GM21423 (cell line): ENCODE measurements at regions not wholly inside any gene's neighbourhood (a gene's known extent, or its start where the extent isn't known, plus 50 kb on each side); places are given as distances from the start of the nearest gene placed in this dataset.
"Not testable (repeated sequence)": the region's sequence is repeated elsewhere in the genome, so short reads cannot be mapped to it uniquely, and the experiment has no call there.

ENCODE experiments used
- ATAC-seq: cut with Tn5 transposase; IDR thresholded peaks from one replicate; pipeline ENCODE4 v1.9.1; 2021; ENCODE audit warnings: mild to moderate bottlenecking, moderate library complexity; ENCODE audit not compliant: unreplicated experiment

DNA sequence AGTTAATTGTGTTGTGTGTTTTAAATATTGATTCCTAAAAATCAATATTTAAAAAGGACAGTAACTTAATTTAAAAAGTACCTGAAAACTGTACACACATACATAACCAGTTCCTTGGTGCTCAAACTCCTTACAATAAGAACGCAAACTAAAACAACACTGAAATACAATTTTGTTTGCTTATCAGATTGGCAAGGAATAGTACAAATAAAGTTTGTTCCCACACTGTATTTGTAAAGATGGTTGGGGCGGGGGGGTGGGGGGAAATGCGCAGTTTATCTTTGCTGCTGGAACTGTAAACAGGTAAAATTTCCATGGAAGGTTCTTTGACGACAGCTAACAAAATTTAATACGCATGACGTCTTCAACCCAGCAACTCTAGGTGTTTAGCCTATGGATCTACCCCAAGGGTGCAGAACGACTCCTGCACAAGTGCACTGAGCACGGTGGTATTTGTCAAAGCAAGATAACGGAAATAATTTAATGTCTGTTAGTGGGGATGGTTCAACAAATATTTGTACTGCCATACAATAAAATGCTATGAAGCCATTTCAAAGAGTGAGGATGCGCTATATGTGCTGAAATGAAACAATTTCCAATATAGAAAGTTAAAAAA lies 96.5 kb downstream of the ING1 start:
- no peak for ATAC-seq

DNA sequence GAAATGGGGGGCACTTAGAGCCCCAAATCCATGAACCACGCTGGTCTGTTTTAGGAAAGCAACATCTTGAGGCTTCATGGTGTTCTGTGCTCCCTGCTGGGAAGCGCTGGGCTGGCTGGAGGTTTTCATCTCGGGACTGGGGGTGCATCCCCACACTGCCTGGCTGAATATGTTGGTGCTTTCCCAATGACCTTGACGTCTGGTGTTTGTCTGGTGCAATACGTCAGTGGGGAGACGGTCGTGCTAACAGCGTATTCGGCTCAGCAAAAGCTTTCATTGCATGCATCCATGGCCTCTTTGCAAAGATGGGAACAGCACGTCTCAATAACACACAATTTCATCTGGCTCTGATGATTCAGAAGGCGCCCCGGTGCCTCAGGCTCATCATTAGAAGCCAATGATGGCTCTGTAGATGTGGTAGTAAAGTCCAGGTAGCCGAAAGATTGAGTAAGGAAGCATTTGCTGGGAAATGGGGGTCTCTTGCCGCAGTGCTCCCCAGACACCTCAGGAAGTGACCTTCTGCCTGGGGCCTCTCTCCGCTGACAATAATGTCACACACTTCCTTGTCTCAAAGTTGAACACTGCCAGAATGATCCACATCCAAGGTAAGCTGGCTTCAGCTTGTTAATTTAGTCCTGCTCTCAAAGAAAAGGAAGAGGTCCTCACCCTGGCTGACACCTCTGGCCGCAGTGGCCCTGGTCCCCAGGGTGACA lies 97.7 kb downstream of the ING1 start:
- ATAC-seq, result no peak

DNA sequence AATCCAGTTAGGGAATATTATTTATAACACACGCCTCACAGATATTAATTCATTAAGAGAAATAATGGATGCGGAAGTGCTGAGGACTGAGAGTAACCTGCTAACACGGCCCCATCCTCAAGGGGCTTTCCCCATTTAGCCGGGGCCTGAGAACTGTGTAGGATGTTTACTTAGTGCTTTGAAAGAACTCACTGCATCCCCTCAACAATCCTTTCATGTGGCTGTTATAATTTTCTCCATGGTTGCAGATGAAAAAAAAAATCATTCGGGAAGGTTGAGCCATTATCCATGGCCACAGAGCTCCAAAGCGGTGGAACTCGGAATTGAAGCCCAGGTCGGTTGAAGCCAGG lies 98.2 kb downstream of the ING1 start:
- no peak for ATAC-seq

DNA sequence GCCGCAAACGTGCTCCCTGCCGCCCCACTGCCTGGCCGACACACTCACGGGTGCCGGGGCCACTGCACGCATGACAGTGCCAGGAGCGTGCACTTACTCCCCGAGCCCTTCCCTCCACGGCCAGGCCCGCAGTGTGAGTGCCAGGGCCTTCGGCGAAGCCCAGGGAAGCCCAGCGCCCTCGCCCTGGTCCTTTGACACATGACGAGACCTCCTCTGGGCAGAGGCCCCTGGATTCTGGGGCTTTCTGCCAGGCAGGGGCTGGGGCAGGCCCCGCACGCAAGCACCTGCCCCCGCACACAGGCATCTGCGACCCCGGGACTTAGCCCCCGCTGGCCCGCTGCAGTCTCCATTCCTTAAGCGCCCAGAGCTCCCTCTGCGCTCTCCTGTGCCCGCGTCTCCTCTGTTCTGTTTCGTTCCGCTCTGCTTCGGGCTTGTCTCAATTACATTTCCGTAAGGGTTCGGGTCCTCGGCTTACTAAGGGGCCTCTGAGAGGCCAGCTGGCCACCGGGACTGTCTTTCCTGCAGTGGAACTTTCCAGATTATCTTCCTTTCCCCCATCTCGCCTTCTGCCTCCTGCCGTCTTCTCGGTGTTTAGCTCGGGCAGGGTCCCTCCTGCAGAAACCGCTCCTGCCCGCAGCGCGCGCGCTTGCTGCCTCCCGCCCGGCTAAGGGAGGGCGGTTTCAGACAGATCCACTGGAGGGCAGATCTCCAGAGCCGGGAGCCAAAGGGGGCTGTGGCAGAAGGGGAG lies 98.8 kb downstream of the ING1 start:
- ATAC-seq, result no peak

DNA sequence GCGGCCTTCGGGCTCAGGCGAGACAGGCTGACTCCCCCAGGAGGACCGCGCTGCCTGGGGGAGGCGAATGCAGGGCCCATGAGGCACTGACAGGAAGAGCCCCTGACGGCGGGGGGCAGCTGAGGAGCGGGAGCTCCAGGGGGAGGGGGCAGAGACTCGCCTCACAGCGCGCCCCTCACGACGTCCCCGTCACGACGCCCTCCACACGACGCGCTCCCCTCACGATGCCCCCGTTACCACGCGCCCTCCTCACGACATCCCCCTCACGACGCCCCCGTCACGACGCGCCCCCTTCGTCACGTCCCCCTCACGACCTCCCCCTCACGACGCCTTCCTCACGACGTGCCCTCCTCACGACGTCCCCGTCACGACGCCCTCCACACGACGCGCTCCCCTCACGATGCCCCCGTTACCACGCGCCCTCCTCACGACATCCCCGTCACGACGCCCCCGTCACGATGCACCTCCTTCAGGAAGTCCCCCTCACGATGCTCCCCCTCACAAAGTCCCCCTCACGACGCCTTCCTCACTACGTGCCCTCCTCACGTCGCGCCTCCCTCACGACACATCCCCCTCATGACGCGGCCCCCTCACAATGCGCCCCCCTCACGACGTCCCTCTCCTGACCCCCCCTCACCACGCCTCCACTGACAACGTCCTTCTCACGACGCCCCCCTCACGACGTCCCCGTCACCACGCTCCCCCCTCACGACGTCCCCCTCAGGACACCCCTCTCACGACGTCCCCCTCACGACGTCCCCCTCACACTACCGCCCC lies 99.6 kb downstream of the ING1 start:
- no peak for ATAC-seq

DNA sequence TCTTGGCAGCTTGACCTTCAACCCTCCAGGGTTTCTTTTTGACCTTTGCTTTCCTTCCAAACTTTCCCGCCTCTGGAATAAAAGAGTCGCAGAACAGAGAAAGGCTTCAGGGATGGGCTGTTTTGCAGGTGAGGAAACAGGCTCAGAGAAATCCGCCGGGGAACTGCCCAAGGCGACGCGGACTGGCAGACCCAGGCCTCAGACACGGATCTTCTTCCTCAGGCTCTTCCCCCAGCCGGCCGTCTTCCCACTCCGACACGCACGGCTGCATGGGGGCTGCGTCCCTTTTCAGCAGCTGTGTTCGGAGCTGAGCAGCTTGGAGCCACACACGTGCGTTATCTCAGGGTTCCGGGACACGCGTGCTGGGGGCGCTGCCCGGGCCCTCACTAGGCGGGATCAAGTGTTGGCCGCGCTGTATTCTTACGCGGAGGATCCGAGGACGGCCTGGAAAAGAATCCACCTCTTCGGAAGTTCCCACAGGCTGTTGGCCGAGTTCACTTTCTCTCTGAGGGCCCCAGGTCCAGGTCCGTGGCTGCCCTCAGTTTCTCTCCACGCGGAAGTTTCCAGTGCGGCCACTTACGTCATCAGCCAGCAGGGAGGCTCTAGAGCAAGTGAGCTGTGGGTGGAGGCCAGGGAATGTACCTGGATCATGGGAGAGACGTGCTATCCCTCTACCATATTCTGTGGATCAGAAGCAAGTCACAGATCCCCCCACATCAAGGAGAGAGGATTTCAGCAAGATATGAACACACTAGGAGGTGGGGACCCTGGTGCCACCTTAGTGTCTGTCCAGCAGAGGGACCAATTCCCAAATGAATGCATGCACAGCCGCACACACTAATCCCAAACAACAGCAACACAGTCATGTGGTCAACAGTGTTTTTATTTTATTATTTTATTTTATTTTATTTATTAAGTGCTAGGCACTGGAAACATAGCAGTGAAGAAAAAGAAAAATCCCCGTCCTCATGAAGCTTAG lies 100.4 kb downstream of the ING1 start:
- ATAC-seq, result no peak

- no peak for ATAC-seq
Observed at GRCh38 chr13:110815471-110816204, 99.2 kb downstream of the ANKRD10 start.

DNA sequence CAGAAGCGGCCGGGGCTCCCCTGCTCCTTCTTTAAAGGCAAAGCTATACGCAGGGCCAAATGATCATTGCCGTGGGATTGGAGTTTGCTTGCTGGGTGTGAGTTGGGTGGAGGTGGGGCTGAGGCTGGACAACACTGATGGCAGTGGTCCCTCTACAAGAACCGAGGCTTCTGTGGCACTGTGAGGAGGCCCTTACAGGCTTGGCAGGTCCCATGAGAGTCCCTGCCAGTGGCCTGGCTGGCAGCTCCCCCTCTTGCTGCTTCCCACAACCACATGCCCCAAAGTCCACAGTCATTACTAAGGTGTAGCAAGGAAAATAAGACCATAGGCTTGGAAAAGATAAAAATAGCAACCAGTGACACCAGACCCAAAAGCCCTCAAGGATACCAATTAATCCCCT lies 98.4 kb downstream of the ANKRD10 start:
- ATAC-seq, result no peak

- no peak for ATAC-seq
Observed at GRCh38 chr13:110817143-110817542, 97.7 kb downstream of the ANKRD10 start.

- ATAC-seq, result no peak
Observed at GRCh38 chr13:110818747-110819146, 96.1 kb downstream of the ANKRD10 start.

DNA sequence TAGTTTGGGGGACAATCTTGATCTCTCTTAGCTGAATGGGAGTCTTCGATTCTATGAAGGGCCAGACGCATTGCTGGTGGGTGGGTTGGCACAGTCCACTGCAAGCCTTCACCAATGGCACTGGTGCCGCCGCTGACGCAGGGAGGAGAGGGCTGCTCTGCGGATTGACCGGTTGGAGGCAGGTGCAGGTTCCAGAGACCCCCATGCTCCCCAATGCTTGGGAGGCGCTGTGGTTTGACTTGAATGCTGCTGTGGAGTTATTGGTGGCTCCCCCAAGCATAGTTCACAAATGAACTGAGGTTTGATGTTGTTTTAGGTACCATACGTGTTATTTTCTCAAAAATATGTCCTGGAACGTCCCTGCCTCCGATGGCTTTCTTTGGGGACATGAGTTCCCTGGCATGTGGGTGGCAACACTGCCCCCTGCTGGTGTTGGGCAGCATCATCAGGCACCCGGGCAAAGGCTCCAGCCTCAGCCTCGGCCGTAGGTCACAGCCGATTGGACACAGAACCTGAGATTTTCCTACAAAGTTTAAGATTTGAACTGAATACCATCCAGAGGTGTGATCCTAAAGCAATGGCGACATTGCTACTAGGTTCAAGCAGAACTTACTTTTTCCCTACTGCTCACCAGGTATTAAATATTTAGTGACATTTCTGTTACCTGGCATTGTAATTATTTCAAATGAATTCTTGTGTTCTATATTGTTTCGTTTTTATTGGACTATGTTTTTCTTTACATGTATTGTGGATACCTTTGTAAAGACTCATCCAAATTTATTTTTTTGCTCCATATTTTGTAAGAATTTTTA lies 95.5 kb downstream of the ANKRD10 start:
- ATAC-seq, result peak; percentile 92

- ATAC-seq, result no peak
Observed at GRCh38 chr13:110820322-110820721, 94.5 kb downstream of the ANKRD10 start.

DNA sequence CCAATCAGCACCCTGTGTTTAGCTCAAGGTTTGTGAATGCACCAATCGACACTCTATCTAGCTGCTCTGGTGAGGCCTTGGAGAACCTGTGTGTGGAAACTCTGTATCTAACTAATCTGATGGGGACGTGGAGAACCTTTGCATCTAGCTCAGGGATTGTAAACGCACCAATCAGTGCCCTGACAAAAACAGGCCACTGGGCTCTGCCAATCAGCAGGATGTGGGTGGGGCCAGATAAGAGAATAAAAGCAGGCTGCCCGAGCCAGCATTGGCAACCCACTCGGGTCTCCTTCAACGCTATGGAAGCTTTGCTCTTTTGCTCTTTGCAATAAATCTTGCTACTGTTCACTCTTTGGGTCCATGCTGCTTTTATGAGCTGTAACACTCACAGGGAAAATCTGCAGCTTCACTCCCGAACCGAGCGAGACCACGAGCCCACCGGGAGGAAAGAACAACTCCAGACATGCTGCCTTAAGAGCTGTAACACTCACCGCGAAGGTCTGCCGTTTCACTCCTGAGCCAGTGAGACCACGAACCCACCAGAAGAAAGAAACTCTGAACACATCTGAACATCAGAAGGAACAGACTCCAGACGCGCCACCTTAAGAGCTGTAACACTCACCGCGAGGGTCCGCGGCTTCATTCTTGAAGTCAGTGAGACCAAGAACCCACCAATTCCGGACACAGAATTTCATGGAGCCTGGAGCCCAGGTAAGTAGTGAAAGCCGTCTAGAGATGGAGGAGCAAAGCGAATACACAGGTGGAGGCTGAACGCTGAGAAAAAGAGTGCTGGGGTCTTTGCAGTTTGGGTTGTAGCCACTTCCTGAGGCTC lies 92.8 kb downstream of the ANKRD10 start:
- ATAC-seq, result not testable (repeated sequence)

DNA sequence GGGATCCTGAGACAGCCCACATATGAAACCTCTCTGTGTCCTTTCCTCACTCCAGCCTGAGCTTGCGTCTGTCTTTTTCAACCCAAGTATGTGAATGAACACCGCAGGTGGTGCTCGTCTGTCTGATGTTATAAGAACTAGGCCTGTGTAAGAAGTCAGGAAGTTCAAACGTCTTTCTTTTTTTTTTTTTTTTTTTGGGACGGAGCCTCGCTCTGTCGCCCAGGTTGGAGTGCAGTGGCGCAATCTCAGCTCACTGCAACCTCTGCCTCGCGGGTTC lies 92.3 kb downstream of the ANKRD10 start:
- ATAC-seq, result no peak

DNA sequence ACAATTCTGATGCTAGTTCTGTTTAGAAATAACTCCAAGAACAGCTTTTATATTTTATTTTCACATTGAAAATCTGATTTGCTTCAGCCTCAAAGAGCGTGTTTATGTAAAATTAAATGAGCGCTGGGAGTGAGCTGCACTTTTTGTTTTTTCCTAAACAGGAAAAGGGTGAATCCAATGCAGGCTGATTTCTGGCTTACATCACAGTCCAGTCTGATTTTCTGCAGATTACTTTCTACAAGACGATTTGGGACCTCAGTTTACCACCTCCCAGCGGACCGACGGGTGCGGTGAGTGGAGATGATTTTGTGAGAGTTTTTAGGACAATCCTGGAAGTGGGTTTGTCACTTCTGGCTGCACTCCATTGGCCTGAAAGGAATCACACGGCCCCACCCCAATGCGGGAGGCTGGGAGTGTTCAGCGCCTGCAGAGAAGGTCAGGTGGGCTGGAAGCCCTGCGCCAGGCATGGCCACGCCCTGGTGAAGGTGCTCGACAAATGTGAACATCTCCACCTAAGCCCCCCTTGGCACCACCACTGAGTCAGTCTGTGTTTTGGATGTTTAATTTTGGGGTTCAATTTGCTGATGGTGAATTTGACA lies 90.1 kb downstream of the ANKRD10 start:
- ATAC-seq, result no peak

GRCh38 chr13:110825516-110825915 lies 89.4 kb downstream of the ANKRD10 start:
- ATAC-seq, result no peak

DNA sequence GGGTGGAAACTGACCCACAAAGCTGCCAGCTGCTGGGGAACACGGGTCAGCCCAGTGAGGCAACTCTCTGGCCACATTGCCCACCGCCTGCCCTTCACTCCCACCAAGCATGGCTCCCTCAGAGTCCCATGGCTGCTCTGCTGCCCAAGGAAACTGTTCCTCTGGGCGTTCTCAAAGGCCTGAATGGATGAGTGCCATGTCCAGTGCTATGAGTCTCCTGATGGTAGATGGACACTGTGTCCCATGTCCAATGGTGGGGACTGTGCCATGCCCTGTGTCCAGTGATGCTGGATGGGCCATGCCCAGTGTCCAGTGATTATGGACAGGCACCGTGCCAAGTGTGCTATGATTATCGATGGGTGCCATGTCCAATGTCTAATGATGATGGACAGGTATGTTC lies 88.8 kb downstream of the ANKRD10 start:
- no peak for ATAC-seq
